ENCODE measurements at regions not wholly inside any gene's neighbourhood (a gene's known extent, or its start where the extent isn't known, plus 50 kb on each side); places are given as distances from the start of the nearest gene placed in this dataset.

DNA sequence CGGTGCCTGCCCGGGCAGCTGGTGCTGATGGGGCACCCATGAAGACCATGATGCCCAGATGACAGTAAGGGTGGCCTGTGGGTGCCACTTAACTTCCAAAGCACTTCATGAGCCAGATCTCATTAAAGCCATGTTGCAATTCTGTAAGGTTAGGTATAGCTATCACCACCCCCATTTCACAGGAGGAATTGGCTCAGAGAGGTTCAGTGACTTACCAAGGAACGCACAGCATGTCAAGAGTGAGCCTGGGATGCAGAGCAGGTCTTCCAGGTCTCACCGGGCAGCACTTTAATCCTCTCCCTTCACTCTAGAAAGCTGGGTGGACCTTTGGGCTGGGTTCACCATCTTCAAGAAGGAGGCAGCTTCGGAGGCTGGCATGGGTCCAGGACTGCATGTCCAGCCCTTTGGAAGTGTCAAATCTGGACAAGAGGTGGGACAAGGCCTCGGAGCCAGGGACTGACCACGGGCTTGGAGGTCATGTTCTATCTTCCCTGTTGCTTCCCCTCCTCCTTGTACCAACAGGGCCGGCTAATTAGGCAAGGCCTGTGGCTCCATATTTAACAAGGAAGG, 189.8 kb downstream of the URI1 start:
- Histone ChIP-seq H3K27me3 (replicated peaks in 1 of 4; ENCODE audit: control extremely low read depth in 1 of 4, control insufficient read depth in 3 of 4, insufficient read depth in 4 of 4, low read length in 3 of 4) (no peaks in the 10 kb centered on the region), H2AFZ (ENCODE audit: insufficient read depth, low read depth, low read length, poor library complexity, severe bottlenecking) (no peak overlapping the region), H4K20me1 (ENCODE audit: control insufficient read depth, insufficient read depth, low read length, poor library complexity, severe bottlenecking) (no peaks in the 10 kb centered on the region), H3K9me3 (ENCODE audit: control extremely low read depth in 1 of 3, control insufficient read depth in 2 of 3, insufficient read depth in 1 of 3, low read length in 2 of 3) (peaks cover 0 to 13% (median 0%) of the 10 kb centered on the region in 3 donors), H3K4me1 (ENCODE audit: control insufficient read depth in 2 of 2, insufficient read depth in 2 of 2, low read length in 2 of 2) (no peaks in the 10 kb centered on the region), H3K9ac (ENCODE audit: low read length) (no peak overlapping the region), H3K36me3 (replicated peaks in 1 of 2; ENCODE audit: control extremely low read depth in 1 of 2, control insufficient read depth in 1 of 2, extremely low read depth in 1 of 2, insufficient read depth in 2 of 2, low read length in 1 of 2) (no peaks in the 10 kb centered on the region), H3K4me2 (replicated peaks; ENCODE audit: low read depth, low read length, poor library complexity, severe bottlenecking) (no peak overlapping the region), H3K79me2 (ENCODE audit: control insufficient read depth, insufficient read depth, low read length) (no peaks in the 10 kb centered on the region), H3K4me3 (ENCODE audit: control extremely low read depth in 1 of 5, extremely low read depth in 1 of 5, insufficient read depth in 1 of 5, low read depth in 2 of 5, low read length in 4 of 5) (no peak overlapping the region), H3K27ac (ENCODE audit: low read length in 2 of 2) (no peak overlapping the region)
- Mint-ChIP-seq H3K9me3 (ENCODE audit: insufficient read depth) (peaks cover 4% of the 10 kb centered on the region), H3K27ac (no peak overlapping the region), H3K27me3 (peaks cover 7% of the 10 kb centered on the region), H3K4me3 (no peak overlapping the region), H3K4me1 (no peaks in the 10 kb centered on the region)
- DNase-seq (no peak), ATAC-seq (ENCODE audit: low read depth) (no peak)
- 100% methylated on average over 4 of the region's 8 CpGs for WGBS (ENCODE audit: insufficient coverage)
- ChIA-PET CTCF (no interaction called here), POLR2A (no interaction called here)
- intact Hi-C loops (cut with micrococcal nuclease) = no loop called here
- TF ChIP-seq, protein P1, sequence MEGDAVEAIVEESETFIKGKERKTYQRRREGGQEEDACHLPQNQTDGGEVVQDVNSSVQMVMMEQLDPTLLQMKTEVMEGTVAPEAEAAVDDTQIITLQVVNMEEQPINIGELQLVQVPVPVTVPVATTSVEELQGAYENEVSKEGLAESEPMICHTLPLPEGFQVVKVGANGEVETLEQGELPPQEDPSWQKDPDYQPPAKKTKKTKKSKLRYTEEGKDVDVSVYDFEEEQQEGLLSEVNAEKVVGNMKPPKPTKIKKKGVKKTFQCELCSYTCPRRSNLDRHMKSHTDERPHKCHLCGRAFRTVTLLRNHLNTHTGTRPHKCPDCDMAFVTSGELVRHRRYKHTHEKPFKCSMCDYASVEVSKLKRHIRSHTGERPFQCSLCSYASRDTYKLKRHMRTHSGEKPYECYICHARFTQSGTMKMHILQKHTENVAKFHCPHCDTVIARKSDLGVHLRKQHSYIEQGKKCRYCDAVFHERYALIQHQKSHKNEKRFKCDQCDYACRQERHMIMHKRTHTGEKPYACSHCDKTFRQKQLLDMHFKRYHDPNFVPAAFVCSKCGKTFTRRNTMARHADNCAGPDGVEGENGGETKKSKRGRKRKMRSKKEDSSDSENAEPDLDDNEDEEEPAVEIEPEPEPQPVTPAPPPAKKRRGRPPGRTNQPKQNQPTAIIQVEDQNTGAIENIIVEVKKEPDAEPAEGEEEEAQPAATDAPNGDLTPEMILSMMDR (IDR thresholded peaks at IDR 0.05) = no peak
- no peak for TF ChIP-seq EZH2 (IDR thresholded peaks at IDR 0.05; ENCODE audit: borderline replicate concordance, insufficient read depth, low read depth, low read length, poor library complexity, severe bottlenecking)

DNA sequence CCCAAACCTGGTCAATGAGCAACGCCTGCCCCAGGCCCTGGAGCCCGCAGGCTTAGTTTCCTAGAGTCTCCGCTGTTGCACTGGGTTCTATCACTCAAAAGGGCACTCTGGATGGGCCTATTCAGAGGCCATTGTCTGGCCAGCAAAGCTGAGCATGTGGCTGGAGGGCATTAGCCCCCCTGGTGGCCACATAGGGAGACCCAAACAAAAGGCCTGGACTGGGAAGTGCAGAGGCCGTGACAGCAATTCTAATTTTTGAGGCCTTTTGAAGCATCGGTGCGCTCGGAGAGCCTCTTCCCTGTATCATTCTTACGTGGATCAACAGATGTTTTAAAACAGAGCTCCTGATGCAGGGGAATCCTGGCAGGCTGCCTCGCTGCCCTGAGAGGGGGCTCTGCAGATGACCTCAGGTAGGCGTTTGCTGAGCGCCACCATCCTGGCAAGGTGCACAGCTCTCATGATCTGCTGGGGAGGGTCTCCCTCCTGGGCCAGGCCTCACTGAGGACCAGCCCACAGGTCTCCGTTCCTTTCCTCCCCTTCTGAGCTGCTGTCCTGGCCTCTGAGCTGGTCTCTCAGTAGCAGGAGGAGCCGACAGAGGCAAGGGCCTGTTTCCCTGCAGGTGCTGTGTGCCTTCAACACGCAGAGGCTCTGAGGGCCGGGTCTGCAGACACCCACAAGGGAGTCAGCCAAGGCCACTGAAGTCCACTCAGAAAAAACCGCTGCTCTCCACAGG, 190.5 kb downstream of the URI1 start:
- H3K27ac Mint-ChIP-seq = no peak overlapping the region
- Histone ChIP-seq H3K36me3 (replicated peaks in 1 of 2; ENCODE audit: control extremely low read depth in 1 of 2, control insufficient read depth in 1 of 2, extremely low read depth in 1 of 2, insufficient read depth in 2 of 2, low read length in 1 of 2) (no peaks in the 10 kb centered on the region), H3K4me3 (ENCODE audit: control extremely low read depth in 1 of 5, extremely low read depth in 1 of 5, insufficient read depth in 1 of 5, low read depth in 2 of 5, low read length in 4 of 5) (no peak overlapping the region), H3K4me1 (ENCODE audit: control insufficient read depth in 2 of 2, insufficient read depth in 2 of 2, low read length in 2 of 2) (no peaks in the 10 kb centered on the region), H3K27ac (ENCODE audit: low read length in 2 of 2) (no peak overlapping the region), H3K27me3 (replicated peaks in 1 of 4; ENCODE audit: control extremely low read depth in 1 of 4, control insufficient read depth in 3 of 4, insufficient read depth in 4 of 4, low read length in 3 of 4) (no peaks in the 10 kb centered on the region), H4K20me1 (ENCODE audit: control insufficient read depth, insufficient read depth, low read length, poor library complexity, severe bottlenecking) (no peaks in the 10 kb centered on the region), H3K9me3 (ENCODE audit: control extremely low read depth in 1 of 3, control insufficient read depth in 2 of 3, insufficient read depth in 1 of 3, low read length in 2 of 3) (peaks cover 0 to 13% (median 0%) of the 10 kb centered on the region in 3 donors), H3K4me2 (replicated peaks; ENCODE audit: low read depth, low read length, poor library complexity, severe bottlenecking) (no peak overlapping the region), H3K79me2 (ENCODE audit: control insufficient read depth, insufficient read depth, low read length) (no peaks in the 10 kb centered on the region), H3K9ac (ENCODE audit: low read length) (no peak overlapping the region), H2AFZ (ENCODE audit: insufficient read depth, low read depth, low read length, poor library complexity, severe bottlenecking) (no peak overlapping the region)
- intact Hi-C loops (cut with micrococcal nuclease) = no loop called here
- ChIA-PET CTCF (no interaction called here), POLR2A (no interaction called here)
- no peaks in the 10 kb centered on the region for H3K4me1 Mint-ChIP-seq
- no peak for ATAC-seq (ENCODE audit: low read depth)
- peaks cover 4% of the 10 kb centered on the region for H3K9me3 Mint-ChIP-seq (ENCODE audit: insufficient read depth)
- 90% methylated on average over 15 of the region's 16 CpGs for WGBS (ENCODE audit: insufficient coverage)
- no peak for TF ChIP-seq EZH2 (IDR thresholded peaks at IDR 0.05; ENCODE audit: borderline replicate concordance, insufficient read depth, low read depth, low read length, poor library complexity, severe bottlenecking)
- TF ChIP-seq, protein P1 (IDR thresholded peaks at IDR 0.05) = no peak
- H3K4me3 Mint-ChIP-seq = no peak overlapping the region
- no peak for DNase-seq
- peaks cover 7% of the 10 kb centered on the region for H3K27me3 Mint-ChIP-seq
